K562 (cell line): ENCODE measurements at regions not wholly inside any gene's neighbourhood (a gene's known extent, or its start where the extent isn't known, plus 50 kb on each side); places are given as distances from the start of the nearest gene placed in this dataset.

Experiments
- ATAC-seq: fragments of 200-7000 bp; cut with Tn5 transposase; 3 replicates; pipeline ENCODE4 v1.9.1; 2020; ENCODE audit warnings: moderate library complexity
- BruUV-seq: library from RNA; stranded (reverse); fragments of 400-500 nt; replicated peaks from 2 replicates; lab custom pipeline; 2021; lab: Mats Ljungman, UMichigan
- CTCF ChIA-PET: fragments of 300-600 bp; formaldehyde crosslinking; extraction: SDS; loops from one replicate; lab custom pipeline; 2021; ENCODE audit warnings: low intra/inter-chr PET ratio; lab: Yijun Ruan, JAX
- POLR2A ChIA-PET: fragments of 300-600, 350-650 bp; sonication (Branson Sonifier 250); formaldehyde crosslinking; extraction: SDS; loops from one replicate; lab custom pipeline; 2021; ENCODE audit warnings: antibody characterized with exemption, inconsistent platforms; lab: Yijun Ruan, JAX
- DNase-seq, 4 experiments: peaks; one replicate each; pipeline versions ENCODE4 v3.0.0 to v3.0.0-alpha.2; 2011 to 2018; ENCODE audit warnings: low spot score in 3 of 4, mixed read lengths in 3 of 4; ENCODE audit errors: extremely low read depth in 1 of 4
- FAIRE-seq: peaks from 2 replicates; lab custom pipeline; 2011; peaks lifted over from hg19 to GRCh38; lab: Jason Lieb, UNC
- H2AFZ ChIP-seq: 2 replicates; pipeline ENCODE4 v1.6.0; 2011; ENCODE audit warnings: low read depth, low read length, control low read depth, inconsistent platforms
- H3K27ac ChIP-seq: fragments of 200-600 bp; 3 replicates; pipeline ENCODE4 v1.8.0; 2011; ENCODE audit warnings: low read depth, mild to moderate bottlenecking, control low read depth, inconsistent platforms, low read length, moderate library complexity, mixed read lengths; ENCODE audit errors: extremely low read depth
- H3K27me3 ChIP-seq, 2 experiments: fragments of 300-600 bp in 1 of 2; 2 replicates in 1 of 2; 3 replicates in 1 of 2; pipeline versions ENCODE4 v1.6.0 to v1.8.0; 2011; ENCODE audit warnings: inconsistent platforms in 2 of 2, low read length in 2 of 2, mild to moderate bottlenecking in 1 of 2, mixed read lengths in 1 of 2, moderate library complexity in 1 of 2; ENCODE audit not compliant: control insufficient read depth in 2 of 2, insufficient read depth in 2 of 2
- H3K36me3 ChIP-seq: fragments of 300-600 bp; 3 replicates; pipeline ENCODE4 v1.8.0; 2011; ENCODE audit warnings: mild to moderate bottlenecking, low read length, inconsistent platforms; ENCODE audit not compliant: control insufficient read depth, insufficient read depth
- H3K4me1 ChIP-seq, 2 experiments: fragments of 200-600 bp in 1 of 2; replicated peaks in 1 of 2; 2 replicates in 1 of 2; 3 replicates in 1 of 2; pipeline versions ENCODE4 v1.5.1 to v1.8.0; 2011; ENCODE audit warnings: inconsistent platforms in 2 of 2, low read length in 2 of 2, mild to moderate bottlenecking in 1 of 2, mixed read lengths in 1 of 2, moderate library complexity in 1 of 2; ENCODE audit not compliant: control insufficient read depth in 2 of 2, insufficient read depth in 2 of 2
- H3K4me2 ChIP-seq: 2 replicates; pipeline ENCODE4 v1.6.1; 2011; ENCODE audit warnings: low read length, control low read depth, inconsistent platforms, mixed read lengths; ENCODE audit not compliant: insufficient read depth
- H3K4me3 ChIP-seq: fragments of 200-600 bp; sonication (generic), shearing (Covaris generic); 2 replicates; pipeline ENCODE4 v1.5.1; 2016; ENCODE audit warnings: control low read depth, inconsistent platforms
- H3K79me2 ChIP-seq: fragments of 200-600 bp; 3 replicates; pipeline ENCODE4 v1.8.0; 2011; ENCODE audit warnings: low read length, inconsistent platforms; ENCODE audit not compliant: control insufficient read depth, insufficient read depth
- H3K9ac ChIP-seq, 2 experiments: 2 replicates each; pipeline versions ENCODE4 v1.6.0 to v1.6.1; 2011; ENCODE audit warnings: low read depth in 2 of 2, low read length in 2 of 2, control low read depth in 1 of 2, inconsistent platforms in 1 of 2, mild to moderate bottlenecking in 1 of 2, mixed read lengths in 1 of 2; ENCODE audit not compliant: insufficient read depth in 1 of 2
- H3K9me1 ChIP-seq: one replicate; pipeline ENCODE4 v1.6.0; 2011; ENCODE audit warnings: inconsistent platforms, mild to moderate bottlenecking, low read length, moderate library complexity; ENCODE audit not compliant: control insufficient read depth, insufficient read depth
- H3K9me3 ChIP-seq: replicated peaks from 2 replicates; pipeline ENCODE4 v1.5.1; 2011; ENCODE audit warnings: low read depth, low read length, inconsistent platforms; ENCODE audit not compliant: control insufficient read depth, insufficient read depth
- H4K20me1 ChIP-seq: replicated peaks from 2 replicates; pipeline ENCODE4 v1.6.1; 2011; ENCODE audit warnings: low read length, inconsistent platforms, mixed read lengths; ENCODE audit not compliant: control insufficient read depth, insufficient read depth
- ATF3 ChIP-seq, 2 experiments: fragments of 450-650 bp in 1 of 2; sonication (generic) in 1 of 2; formaldehyde crosslinking in 1 of 2; IDR thresholded peaks in 1 of 2; conservative IDR thresholded peaks in 1 of 2; 2 replicates each; pipeline versions ENCODE4 v1.6.1 to v1.8.1; 2016 to 2023; ENCODE audit warnings: mild to moderate bottlenecking in 2 of 2, moderate library complexity in 2 of 2, inconsistent platforms in 1 of 2, missing genetic modification reagents in 1 of 2
- CEBPB ChIP-seq: fragments of 450-650 bp; IDR thresholded peaks from 2 replicates; pipeline ENCODE4 v1.6.1; 2016; ENCODE audit warnings: missing genetic modification characterization, missing compliant biosample characterization
- CEBPG ChIP-seq, 3 experiments: fragments of 200-800 bp in 1 of 3; sonication (Bioruptor generic) in 1 of 3; sonication (generic) in 1 of 3; formaldehyde crosslinking in 1 of 3; IDR thresholded peaks in 2 of 3; conservative IDR thresholded peaks in 1 of 3; 2 replicates each; pipeline versions ENCODE4 v1.6.1 to v1.8.0; 2016 to 2022; ENCODE audit warnings: missing compliant biosample characterization in 2 of 3, missing genetic modification characterization in 2 of 3, mild to moderate bottlenecking in 1 of 3, missing genetic modification reagents in 1 of 3
- NR4A1 ChIP-seq, 2 experiments: fragments of 250-450 bp in 1 of 2; fragments of 450-650 bp in 1 of 2; sonication (Bioruptor Pico) in 1 of 2; IDR thresholded peaks; 2 replicates each; pipeline versions ENCODE4 v1.4.0 to v1.6.1; 2016 to 2020; ENCODE audit warnings: mild to moderate bottlenecking in 2 of 2, missing compliant biosample characterization in 1 of 2, missing genetic modification characterization in 1 of 2, moderate library complexity in 1 of 2
- SIN3B ChIP-seq: fragments of 450-650 bp; IDR thresholded peaks from 2 replicates; pipeline ENCODE4 v1.6.1; 2017; ENCODE audit warnings: low read depth, mild to moderate bottlenecking, moderate library complexity
- WGBS: fragments of 100-300 bp; shearing (Covaris generic); methylation state at CpG from one replicate; pipeline ENCODE4 v1.1.6; 2016; ENCODE audit warnings: low coverage, mixed read lengths; ENCODE audit not compliant: insufficient coverage; ENCODE audit errors: missing lambda C conversion rate; 5-methylcytosine and 5-hydroxymethylcytosine counted together
- in situ Hi-C: fragments of 300-500 bp; cut with MboI; formaldehyde crosslinking; loops from 4 replicates; pipeline ENCODE4 v1.15.0; 2018; ENCODE audit warnings: inconsistent platforms, mixed read lengths
- intact Hi-C: fragments of 100-400 bp; cut with micrococcal nuclease; formaldehyde crosslinking; loops from 2 replicates; pipeline ENCODE4 v1.14.2; 2022

- WGBS, result 9% methylated on average over 4 of the region's 4 CpGs
- Histone ChIP-seq H2AFZ (no peak overlapping the region), H3K27ac (no peak overlapping the region), H3K9ac (no peak overlapping the region), H3K4me1 (peaks cover 0 to 5% of the 10 kb centered on the region in 2 experiments; a peak in 2 of 5 replicates), H3K9me1 (no peaks in the 10 kb centered on the region), H3K4me2 (no peak overlapping the region), H4K20me1 (no peaks in the 10 kb centered on the region), H3K36me3 (no peaks in the 10 kb centered on the region), H3K79me2 (no peaks in the 10 kb centered on the region), H3K9me3 (no peaks in the 10 kb centered on the region), H3K27me3 (no peaks in the 10 kb centered on the region), H3K4me3 (no peak overlapping the region)
- FAIRE-seq, result no peak
- in situ Hi-C loops, result no loop called here
- ChIA-PET POLR2A (interaction anchor here (0.8 kb wide), 1 partner anchor 14 kb away, joined by 3 read pairs; no protein-coding TSS in a partner anchor), CTCF (no interaction called here)
- no peak for ATAC-seq
- TF ChIP-seq CEBPB (no peak), ATF3 (IDR thresholded peaks at IDR 0.05) (peak; percentile 62; the same call in 1 of the 2 replicates), ATF3 (CRISPR knock-in tag; conservative IDR thresholded peaks at IDR 0.05) (no peak), NR4A1 (CRISPR knock-in tag; IDR thresholded peaks at IDR 0.05) (no peak), NR4A1 (tag; IDR thresholded peaks at IDR 0.05) (no peak), CEBPG (CRISPR knock-in tag; IDR thresholded peaks at IDR 0.05) (no peak), CEBPG (tag; conservative IDR thresholded peaks at IDR 0.05 in 1 of 2, IDR thresholded peaks at IDR 0.05 in 1 of 2) (peak; percentile 51 to 59; a peak in 3 of 4 replicates), SIN3B (no peak)
- intact Hi-C loops, result loop anchor here (10.0 kb wide), 1 partner anchor 97 kb away; no protein-coding TSS in a partner anchor
- BruUV-seq, result no TSS peak
- DNase-seq, result no peak
Measured at GRCh38 chr1:14531519-14531918, 67.0 kb upstream of the KAZN start.
